ENCODE measurements at regions not wholly inside any gene's neighbourhood (a gene's known extent, or its start where the extent isn't known, plus 50 kb on each side); places are given as distances from the start of the nearest gene placed in this dataset.

DNA sequence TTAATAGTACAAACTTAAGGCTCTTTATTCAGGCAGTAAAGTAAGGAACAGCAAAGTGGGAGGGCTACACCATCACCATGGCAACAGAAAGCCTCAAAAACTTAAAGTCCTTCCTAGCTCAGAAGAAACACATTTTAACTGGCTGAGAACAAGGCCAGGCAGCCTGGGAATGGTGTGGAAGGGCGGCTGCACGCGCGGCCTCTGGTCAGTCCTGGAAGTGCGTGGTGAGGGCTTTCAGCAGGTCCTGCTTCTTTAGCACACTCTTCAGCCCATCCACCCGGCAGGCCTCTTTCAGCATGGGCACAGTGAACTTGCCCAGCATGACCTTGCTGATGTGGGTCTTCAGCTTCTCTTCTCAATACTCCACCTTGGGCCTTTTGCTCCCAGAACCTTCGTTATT, 133.0 kb downstream of the CYP26A1 start:
- TF ChIP-seq, protein P1, sequence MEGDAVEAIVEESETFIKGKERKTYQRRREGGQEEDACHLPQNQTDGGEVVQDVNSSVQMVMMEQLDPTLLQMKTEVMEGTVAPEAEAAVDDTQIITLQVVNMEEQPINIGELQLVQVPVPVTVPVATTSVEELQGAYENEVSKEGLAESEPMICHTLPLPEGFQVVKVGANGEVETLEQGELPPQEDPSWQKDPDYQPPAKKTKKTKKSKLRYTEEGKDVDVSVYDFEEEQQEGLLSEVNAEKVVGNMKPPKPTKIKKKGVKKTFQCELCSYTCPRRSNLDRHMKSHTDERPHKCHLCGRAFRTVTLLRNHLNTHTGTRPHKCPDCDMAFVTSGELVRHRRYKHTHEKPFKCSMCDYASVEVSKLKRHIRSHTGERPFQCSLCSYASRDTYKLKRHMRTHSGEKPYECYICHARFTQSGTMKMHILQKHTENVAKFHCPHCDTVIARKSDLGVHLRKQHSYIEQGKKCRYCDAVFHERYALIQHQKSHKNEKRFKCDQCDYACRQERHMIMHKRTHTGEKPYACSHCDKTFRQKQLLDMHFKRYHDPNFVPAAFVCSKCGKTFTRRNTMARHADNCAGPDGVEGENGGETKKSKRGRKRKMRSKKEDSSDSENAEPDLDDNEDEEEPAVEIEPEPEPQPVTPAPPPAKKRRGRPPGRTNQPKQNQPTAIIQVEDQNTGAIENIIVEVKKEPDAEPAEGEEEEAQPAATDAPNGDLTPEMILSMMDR (conservative IDR thresholded peaks at IDR 0.05; ENCODE audit: low read depth, low read length) = no peak
- TF ChIP-seq EZH2 (IDR thresholded peaks at IDR 0.05; ENCODE audit: borderline replicate concordance, low read depth, low read length, poor library complexity, severe bottlenecking) = no peak
- DNase-seq (ENCODE audit: low spot score) = no peak
- no peaks in the 10 kb centered on the region for H3K4me1 ChIP-seq (ENCODE audit: insufficient read depth, low read length, poor library complexity, severe bottlenecking)
- H3K27me3 ChIP-seq (replicated peaks; ENCODE audit: insufficient read depth, low read depth, low read length, poor library complexity) = no peaks in the 10 kb centered on the region
- no peak overlapping the region for H3K4me3 ChIP-seq (ENCODE audit: low read depth, low read length, poor library complexity, severe bottlenecking)
- H3K27ac ChIP-seq (ENCODE audit: low read depth, low read length, poor library complexity, severe bottlenecking) = no peak overlapping the region
- intact Hi-C loops (cut with micrococcal nuclease; ENCODE audit: unreplicated experiment) = no loop called here
- ChIA-PET CTCF (no interaction called here), POLR2A (ENCODE audit: low non-redundant PET) (no interaction called here)
- no peaks in the 10 kb centered on the region for H3K36me3 ChIP-seq (ENCODE audit: insufficient read depth, low read length, poor library complexity, severe bottlenecking)
- BruUV-seq (replicated peaks) = no TSS peak
- H3K9me3 ChIP-seq (ENCODE audit: low read depth, low read length, poor library complexity, severe bottlenecking) = no peaks in the 10 kb centered on the region

DNA sequence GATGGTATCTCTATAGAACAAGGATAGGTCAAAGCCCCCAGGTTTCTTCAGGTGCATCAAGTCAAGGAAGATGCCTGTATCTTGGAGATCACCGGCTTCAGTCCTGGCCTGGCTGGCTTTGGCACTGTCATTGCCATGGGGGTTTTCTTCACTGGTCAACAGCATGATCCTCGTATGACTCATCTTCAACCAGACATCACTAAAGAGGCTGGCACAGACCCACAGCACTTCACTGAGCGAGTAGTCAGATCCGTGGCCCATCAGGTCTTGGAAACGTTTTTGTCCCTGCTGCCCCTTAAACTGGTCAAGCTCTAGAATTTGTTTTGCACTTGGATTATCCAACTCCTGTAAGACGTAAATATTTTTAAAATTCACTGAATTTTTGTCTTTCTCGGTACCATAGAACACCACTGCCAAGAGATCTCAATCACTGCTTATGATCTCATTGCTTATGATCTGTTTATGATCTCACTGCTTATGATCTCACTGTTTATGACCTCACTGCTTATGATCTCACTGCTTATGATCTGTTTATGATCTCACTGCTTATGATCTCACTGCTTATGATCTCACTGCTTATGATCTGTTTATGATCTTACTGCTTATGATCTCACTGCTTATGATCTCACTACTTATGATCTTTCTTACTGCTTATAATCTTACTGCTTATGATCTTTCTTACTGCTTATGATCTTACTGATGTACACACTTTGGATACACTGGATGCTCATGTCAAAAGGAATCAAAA, 135.2 kb downstream of the CYP26A1 start:
- no peak for DNase-seq (ENCODE audit: low spot score)
- Histone ChIP-seq H3K27me3 (replicated peaks; ENCODE audit: insufficient read depth, low read depth, low read length, poor library complexity) (no peaks in the 10 kb centered on the region), H3K4me3 (ENCODE audit: low read depth, low read length, poor library complexity, severe bottlenecking) (no peak overlapping the region), H3K4me1 (ENCODE audit: insufficient read depth, low read length, poor library complexity, severe bottlenecking) (no peaks in the 10 kb centered on the region), H3K9me3 (ENCODE audit: low read depth, low read length, poor library complexity, severe bottlenecking) (no peaks in the 10 kb centered on the region), H3K36me3 (ENCODE audit: insufficient read depth, low read length, poor library complexity, severe bottlenecking) (no peaks in the 10 kb centered on the region), H3K27ac (ENCODE audit: low read depth, low read length, poor library complexity, severe bottlenecking) (no peak overlapping the region)
- CTCF ChIA-PET = no interaction called here
- intact Hi-C loops (cut with micrococcal nuclease; ENCODE audit: unreplicated experiment) = no loop called here
- POLR2A ChIA-PET (ENCODE audit: low non-redundant PET) = no interaction called here
- TF ChIP-seq EZH2 (IDR thresholded peaks at IDR 0.05; ENCODE audit: borderline replicate concordance, low read depth, low read length, poor library complexity, severe bottlenecking) = no peak
- TF ChIP-seq, protein P1 (conservative IDR thresholded peaks at IDR 0.05; ENCODE audit: low read depth, low read length) = no peak
- no TSS peak for BruUV-seq (replicated peaks)

DNA sequence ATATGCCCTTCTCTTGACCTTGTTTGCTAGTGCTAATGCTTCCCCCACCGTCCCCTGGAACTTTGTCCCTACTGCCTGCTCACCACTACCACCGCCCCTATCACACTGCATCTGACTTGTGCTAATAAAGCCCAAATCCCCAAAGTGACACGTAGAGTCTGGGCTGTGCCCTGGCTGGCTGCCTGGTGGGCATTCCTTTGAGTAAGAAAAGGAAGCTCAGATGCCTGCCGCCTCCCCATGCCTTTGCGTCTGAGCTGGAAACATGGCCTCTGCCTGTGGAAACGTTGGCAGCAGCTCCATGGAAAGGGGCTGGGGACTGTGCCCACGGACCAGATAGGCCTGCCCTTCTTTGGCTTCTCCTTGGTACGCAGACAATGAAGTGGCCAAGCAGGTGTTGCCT, 138.3 kb downstream of the CYP26A1 start:
- Histone ChIP-seq H3K27ac (ENCODE audit: low read depth, low read length, poor library complexity, severe bottlenecking) (no peak overlapping the region), H3K27me3 (replicated peaks; ENCODE audit: insufficient read depth, low read depth, low read length, poor library complexity) (no peaks in the 10 kb centered on the region), H3K36me3 (ENCODE audit: insufficient read depth, low read length, poor library complexity, severe bottlenecking) (no peaks in the 10 kb centered on the region), H3K9me3 (ENCODE audit: low read depth, low read length, poor library complexity, severe bottlenecking) (no peaks in the 10 kb centered on the region), H3K4me3 (ENCODE audit: low read depth, low read length, poor library complexity, severe bottlenecking) (no peak overlapping the region), H3K4me1 (ENCODE audit: insufficient read depth, low read length, poor library complexity, severe bottlenecking) (no peaks in the 10 kb centered on the region)
- intact Hi-C loops (cut with micrococcal nuclease; ENCODE audit: unreplicated experiment) = no loop called here
- no peak for TF ChIP-seq EZH2 (IDR thresholded peaks at IDR 0.05; ENCODE audit: borderline replicate concordance, low read depth, low read length, poor library complexity, severe bottlenecking)
- TF ChIP-seq, protein P1 (conservative IDR thresholded peaks at IDR 0.05; ENCODE audit: low read depth, low read length) = no peak
- BruUV-seq (replicated peaks) = no TSS peak
- POLR2A ChIA-PET (ENCODE audit: low non-redundant PET) = no interaction called here
- CTCF ChIA-PET = no interaction called here
- no peak for DNase-seq (ENCODE audit: low spot score)
